Loucy (cell line): ENCODE measurements at regions not wholly inside any gene's neighbourhood (a gene's known extent, or its start where the extent isn't known, plus 50 kb on each side); places are given as distances from the start of the nearest gene placed in this dataset.

Experiments
- EZH2phosphoT487 ChIP-seq: fragments of 200-600 bp; IDR thresholded peaks from 2 replicates; pipeline ENCODE4 v1.6.1; 2018; ENCODE audit warnings: antibody characterized with exemption, mild to moderate bottlenecking, moderate library complexity, borderline replicate concordance
- TF ChIP-seq, protein P1 (sequence below): fragments of 200-600 bp; sonication (generic); conservative IDR thresholded peaks from 2 replicates; pipeline ENCODE4 v1.5.1; 2014; ENCODE audit warnings: mild to moderate bottlenecking, antibody characterized with exemption, low read length

GRCh38 chr15:79209116-79209515, 73.4 kb upstream of the ANKRD34C start:
- TF ChIP-seq, protein P1, sequence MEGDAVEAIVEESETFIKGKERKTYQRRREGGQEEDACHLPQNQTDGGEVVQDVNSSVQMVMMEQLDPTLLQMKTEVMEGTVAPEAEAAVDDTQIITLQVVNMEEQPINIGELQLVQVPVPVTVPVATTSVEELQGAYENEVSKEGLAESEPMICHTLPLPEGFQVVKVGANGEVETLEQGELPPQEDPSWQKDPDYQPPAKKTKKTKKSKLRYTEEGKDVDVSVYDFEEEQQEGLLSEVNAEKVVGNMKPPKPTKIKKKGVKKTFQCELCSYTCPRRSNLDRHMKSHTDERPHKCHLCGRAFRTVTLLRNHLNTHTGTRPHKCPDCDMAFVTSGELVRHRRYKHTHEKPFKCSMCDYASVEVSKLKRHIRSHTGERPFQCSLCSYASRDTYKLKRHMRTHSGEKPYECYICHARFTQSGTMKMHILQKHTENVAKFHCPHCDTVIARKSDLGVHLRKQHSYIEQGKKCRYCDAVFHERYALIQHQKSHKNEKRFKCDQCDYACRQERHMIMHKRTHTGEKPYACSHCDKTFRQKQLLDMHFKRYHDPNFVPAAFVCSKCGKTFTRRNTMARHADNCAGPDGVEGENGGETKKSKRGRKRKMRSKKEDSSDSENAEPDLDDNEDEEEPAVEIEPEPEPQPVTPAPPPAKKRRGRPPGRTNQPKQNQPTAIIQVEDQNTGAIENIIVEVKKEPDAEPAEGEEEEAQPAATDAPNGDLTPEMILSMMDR: no peak
- no peak for TF ChIP-seq EZH2phosphoT487
